Astrocyte (in vitro differentiated cells and primary cell): ENCODE measurements at regions not wholly inside any gene's neighbourhood (a gene's known extent, or its start where the extent isn't known, plus 50 kb on each side); places are given as distances from the start of the nearest gene placed in this dataset.

Source experiments
- EZH2 ChIP-seq: IDR thresholded peaks from 2 replicates; pipeline ENCODE4 v1.6.1; 2012; ENCODE audit warnings: mild to moderate bottlenecking, low read length, inconsistent platforms; ENCODE audit not compliant: insufficient read depth
- TF ChIP-seq, protein P1 (sequence below): IDR thresholded peaks from 2 replicates; pipeline ENCODE4 v1.5.1; 2011; ENCODE audit warnings: low read depth, mild to moderate bottlenecking, inconsistent platforms, low read length, moderate library complexity; ENCODE audit not compliant: insufficient read depth

DNA sequence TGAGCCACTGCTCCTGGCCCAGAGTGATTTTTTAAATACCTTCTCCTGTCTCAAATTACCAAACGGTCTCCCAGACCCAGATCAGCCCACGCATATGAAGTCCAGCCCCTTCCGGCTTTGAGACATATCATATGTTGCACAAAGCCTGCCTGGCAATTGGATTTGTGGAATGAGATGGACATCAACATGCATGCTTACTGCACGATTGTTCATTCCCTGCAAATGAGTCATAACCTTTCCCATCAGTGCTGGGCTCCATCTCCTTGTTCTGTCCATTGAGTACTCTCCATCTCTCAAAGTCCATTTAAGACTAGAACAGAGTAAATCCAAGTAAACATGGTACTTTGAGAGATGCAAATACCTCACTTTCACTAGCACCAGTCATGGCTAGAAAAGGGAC, 612.2 kb upstream of the USP24 start:
- TF ChIP-seq, protein P1, sequence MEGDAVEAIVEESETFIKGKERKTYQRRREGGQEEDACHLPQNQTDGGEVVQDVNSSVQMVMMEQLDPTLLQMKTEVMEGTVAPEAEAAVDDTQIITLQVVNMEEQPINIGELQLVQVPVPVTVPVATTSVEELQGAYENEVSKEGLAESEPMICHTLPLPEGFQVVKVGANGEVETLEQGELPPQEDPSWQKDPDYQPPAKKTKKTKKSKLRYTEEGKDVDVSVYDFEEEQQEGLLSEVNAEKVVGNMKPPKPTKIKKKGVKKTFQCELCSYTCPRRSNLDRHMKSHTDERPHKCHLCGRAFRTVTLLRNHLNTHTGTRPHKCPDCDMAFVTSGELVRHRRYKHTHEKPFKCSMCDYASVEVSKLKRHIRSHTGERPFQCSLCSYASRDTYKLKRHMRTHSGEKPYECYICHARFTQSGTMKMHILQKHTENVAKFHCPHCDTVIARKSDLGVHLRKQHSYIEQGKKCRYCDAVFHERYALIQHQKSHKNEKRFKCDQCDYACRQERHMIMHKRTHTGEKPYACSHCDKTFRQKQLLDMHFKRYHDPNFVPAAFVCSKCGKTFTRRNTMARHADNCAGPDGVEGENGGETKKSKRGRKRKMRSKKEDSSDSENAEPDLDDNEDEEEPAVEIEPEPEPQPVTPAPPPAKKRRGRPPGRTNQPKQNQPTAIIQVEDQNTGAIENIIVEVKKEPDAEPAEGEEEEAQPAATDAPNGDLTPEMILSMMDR, result no peak
- TF ChIP-seq EZH2, result no peak
